Renal cortical epithelial cell (primary cell): ENCODE measurements at regions not wholly inside any gene's neighbourhood (a gene's known extent, or its start where the extent isn't known, plus 50 kb on each side); places are given as distances from the start of the nearest gene placed in this dataset.
A peak's percentile ranks its signal among the peaks of the same experiment; 100 is the strongest.
"Not testable (repeated sequence)": the region's sequence is repeated elsewhere in the genome, so short reads cannot be mapped to it uniquely, and the experiment has no call there.

Source experiments
- DNase-seq: peaks from one replicate; pipeline ENCODE4 v3.0.0-alpha.2; 2011; ENCODE audit warnings: low read depth

GRCh38 chrX:87236830-87237440 lies 280.7 kb upstream of the KLHL4 start:
- DNase-seq: no peak

GRCh38 chrX:87265518-87265917 lies 252.1 kb upstream of the KLHL4 start:
- no peak for DNase-seq

GRCh38 chrX:87272491-87272890 lies 245.1 kb upstream of the KLHL4 start:
- DNase-seq: no peak

GRCh38 chrX:87299563-87300160 lies 217.9 kb upstream of the KLHL4 start:
- DNase-seq: peak; percentile 6

GRCh38 chrX:87310780-87311179 lies 206.8 kb upstream of the KLHL4 start:
- no peak for DNase-seq

- no peak for DNase-seq
Measured at GRCh38 chrX:87327267-87327666, 190.3 kb upstream of the KLHL4 start.

GRCh38 chrX:87337267-87337666 lies 180.3 kb upstream of the KLHL4 start:
- DNase-seq: no peak

- DNase-seq: peak; percentile 27
Measured at GRCh38 chrX:87338510-87338909, 179.1 kb upstream of the KLHL4 start.

- DNase-seq: no peak
Measured at GRCh38 chrX:87370865-87371264, 146.7 kb upstream of the KLHL4 start.

GRCh38 chrX:87374324-87374723 lies 143.3 kb upstream of the KLHL4 start:
- DNase-seq: no peak

GRCh38 chrX:87376896-87377295 lies 140.7 kb upstream of the KLHL4 start:
- no peak for DNase-seq

GRCh38 chrX:87388381-87388780 lies 129.2 kb upstream of the KLHL4 start:
- DNase-seq: no peak

- DNase-seq: peak; percentile 13
Measured at GRCh38 chrX:87391742-87392141, 125.9 kb upstream of the KLHL4 start.

- no peak for DNase-seq
Measured at GRCh38 chrX:87392369-87392768, 125.2 kb upstream of the KLHL4 start.

- DNase-seq: peak; percentile 22
Measured at GRCh38 chrX:87397103-87397886, 120.3 kb upstream of the KLHL4 start.

GRCh38 chrX:87402256-87402655 lies 115.3 kb upstream of the KLHL4 start:
- no peak for DNase-seq

- DNase-seq: no peak
Measured at GRCh38 chrX:87403551-87403950, 114.1 kb upstream of the KLHL4 start.

- DNase-seq: peak; percentile 97
Measured at GRCh38 chrX:87409113-87409841, 108.3 kb upstream of the KLHL4 start.

GRCh38 chrX:87425618-87426017 lies 92.0 kb upstream of the KLHL4 start:
- no peak for DNase-seq

GRCh38 chrX:87434618-87435017 lies 83.0 kb upstream of the KLHL4 start:
- no peak for DNase-seq

GRCh38 chrX:87448613-87449012 lies 69.0 kb upstream of the KLHL4 start:
- not testable (repeated sequence) for DNase-seq

GRCh38 chrX:87465757-87466156 lies 51.8 kb upstream of the KLHL4 start:
- DNase-seq: not testable (repeated sequence)
